ENCODE measurements at regions not wholly inside any gene's neighbourhood (a gene's known extent, or its start where the extent isn't known, plus 50 kb on each side); places are given as distances from the start of the nearest gene placed in this dataset.

GRCh38 chr5:126184474-126184873 is 238.7 kb upstream of the GRAMD2B start:
- TF ChIP-seq CTCF (conservative IDR thresholded peaks at IDR 0.05; ENCODE audit: low read length) (no peak), EZH2phosphoT487 (IDR thresholded peaks at IDR 0.05; ENCODE audit: borderline replicate concordance, low read depth, low read length) (no peak)
